Breast epithelium (tissue), 3 donors: ENCODE measurements at regions not wholly inside any gene's neighbourhood (a gene's known extent, or its start where the extent isn't known, plus 50 kb on each side); places are given as distances from the start of the nearest gene placed in this dataset.

Experiments
- POLR2A ChIP-seq: fragments of 450-650 bp; IDR thresholded peaks from one replicate; pipeline ENCODE4 v1.6.1; 2016; ENCODE audit warnings: antibody characterized with exemption, mild to moderate bottlenecking, moderate library complexity
- POLR2AphosphoS5 ChIP-seq, 3 donors: sonication (generic); formaldehyde crosslinking; IDR thresholded peaks; one replicate each; pipeline ENCODE4 v1.6.1; 2017; ENCODE audit warnings: antibody characterized with exemption in 3 of 3

DNA sequence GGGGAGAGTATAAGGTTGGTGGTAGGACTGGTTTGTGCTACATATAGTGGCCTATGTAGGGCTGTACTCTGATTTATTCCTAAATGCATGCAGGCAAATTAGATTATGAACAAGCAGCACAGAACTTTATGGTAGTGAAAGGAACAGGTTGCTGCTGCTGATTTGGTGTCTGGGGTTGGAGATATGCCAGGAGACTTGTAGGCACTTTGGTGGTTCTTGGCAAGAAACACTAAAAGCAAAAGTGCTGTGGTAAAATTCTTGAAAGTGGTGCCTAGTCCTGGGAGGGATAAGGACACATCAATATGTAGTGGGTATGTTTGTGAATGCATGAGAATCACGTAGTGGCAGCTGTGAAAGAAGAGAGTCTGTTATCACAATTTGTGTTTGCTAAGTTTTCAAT, 2126.0 kb downstream of the TP53TG3F start:
- TF ChIP-seq POLR2AphosphoS5 (IDR thresholded peaks at IDR 0.05), result no peak
- TF ChIP-seq POLR2A, result no peak
